ENCODE measurements at regions not wholly inside any gene's neighbourhood (a gene's known extent, or its start where the extent isn't known, plus 50 kb on each side); places are given as distances from the start of the nearest gene placed in this dataset.

- no peak overlapping the region for H2AFZ ChIP-seq (ENCODE audit: low read length)
- H3K4me1 ChIP-seq (ENCODE audit: control insufficient read depth, extremely low read depth, insufficient read depth, low read length): no peaks in the 10 kb centered on the region
- H3K4me3 ChIP-seq (replicated peaks in 1 of 4; ENCODE audit: control extremely low read depth in 1 of 4, insufficient read depth in 1 of 4, low read depth in 3 of 4, low read length in 4 of 4): no peak overlapping the region
- no peak overlapping the region for H3K27ac ChIP-seq (ENCODE audit: insufficient read depth, low read length)
- no peaks in the 10 kb centered on the region for H3K9me3 ChIP-seq (ENCODE audit: control insufficient read depth, insufficient read depth, low read depth, low read length)
- no peaks in the 10 kb centered on the region for H3K36me3 ChIP-seq (ENCODE audit: control insufficient read depth, insufficient read depth, low read length)
- no peak overlapping the region for H3K9ac ChIP-seq (ENCODE audit: insufficient read depth, low read length)
- peaks cover 2% of the 10 kb centered on the region for H3K27me3 ChIP-seq (ENCODE audit: control insufficient read depth, insufficient read depth, low read length)
- H4K20me1 ChIP-seq (ENCODE audit: control insufficient read depth, extremely low read depth, insufficient read depth, low read length): no peaks in the 10 kb centered on the region
- no peak for DNase-seq (ENCODE audit: low read depth in 2 of 2)
- H3K79me2 ChIP-seq (ENCODE audit: control insufficient read depth, insufficient read depth, low read length): no peaks in the 10 kb centered on the region
- H3K4me2 ChIP-seq (ENCODE audit: extremely low read depth, insufficient read depth, low read length): no peak overlapping the region
- no peak for TF ChIP-seq EZH2 (IDR thresholded peaks at IDR 0.05; ENCODE audit: low read length, missing control alignments)
- TF ChIP-seq CTCF (conservative IDR thresholded peaks at IDR 0.05 in 1 of 2, IDR thresholded peaks at IDR 0.05 in 1 of 2; ENCODE audit: low read depth in 1 of 2, low read length in 2 of 2): no peak
These were observed 161.8 kb upstream of the MAP1B start for GRCh38 chr5:71945436-71945835.

- Histone ChIP-seq H4K20me1 (ENCODE audit: control insufficient read depth, extremely low read depth, insufficient read depth, low read length) (no peaks in the 10 kb centered on the region), H3K79me2 (ENCODE audit: control insufficient read depth, insufficient read depth, low read length) (no peaks in the 10 kb centered on the region), H3K36me3 (ENCODE audit: control insufficient read depth, insufficient read depth, low read length) (no peaks in the 10 kb centered on the region), H2AFZ (ENCODE audit: low read length) (no peak overlapping the region), H3K4me1 (ENCODE audit: control insufficient read depth, extremely low read depth, insufficient read depth, low read length) (no peaks in the 10 kb centered on the region), H3K27ac (ENCODE audit: insufficient read depth, low read length) (no peak overlapping the region), H3K4me3 (replicated peaks in 1 of 4; ENCODE audit: control extremely low read depth in 1 of 4, insufficient read depth in 1 of 4, low read depth in 3 of 4, low read length in 4 of 4) (no peak overlapping the region), H3K4me2 (ENCODE audit: extremely low read depth, insufficient read depth, low read length) (no peak overlapping the region), H3K9me3 (ENCODE audit: control insufficient read depth, insufficient read depth, low read depth, low read length) (no peaks in the 10 kb centered on the region), H3K9ac (ENCODE audit: insufficient read depth, low read length) (no peak overlapping the region), H3K27me3 (ENCODE audit: control insufficient read depth, insufficient read depth, low read length) (peaks cover 2% of the 10 kb centered on the region)
- TF ChIP-seq EZH2 (IDR thresholded peaks at IDR 0.05; ENCODE audit: low read length, missing control alignments): no peak
- no peak for TF ChIP-seq CTCF (conservative IDR thresholded peaks at IDR 0.05 in 1 of 2, IDR thresholded peaks at IDR 0.05 in 1 of 2; ENCODE audit: low read depth in 1 of 2, low read length in 2 of 2)
- no peak for DNase-seq (ENCODE audit: low read depth in 2 of 2)
These were observed 160.8 kb upstream of the MAP1B start for GRCh38 chr5:71946343-71947030.

- H3K4me2 ChIP-seq (ENCODE audit: extremely low read depth, insufficient read depth, low read length): no peak overlapping the region
- H3K4me1 ChIP-seq (ENCODE audit: control insufficient read depth, extremely low read depth, insufficient read depth, low read length): no peaks in the 10 kb centered on the region
- no peak for DNase-seq (ENCODE audit: low read depth in 2 of 2)
These were observed 159.1 kb upstream of the MAP1B start for GRCh38 chr5:71948206-71948605.

More at GRCh38 chr5:71948206-71948605, 159.1 kb upstream of the MAP1B start:
- Histone ChIP-seq H3K27me3 (ENCODE audit: control insufficient read depth, insufficient read depth, low read length) (peaks cover 2% of the 10 kb centered on the region), H3K27ac (ENCODE audit: insufficient read depth, low read length) (no peak overlapping the region), H2AFZ (ENCODE audit: low read length) (no peak overlapping the region), H4K20me1 (ENCODE audit: control insufficient read depth, extremely low read depth, insufficient read depth, low read length) (no peaks in the 10 kb centered on the region), H3K9me3 (ENCODE audit: control insufficient read depth, insufficient read depth, low read depth, low read length) (no peaks in the 10 kb centered on the region), H3K36me3 (ENCODE audit: control insufficient read depth, insufficient read depth, low read length) (no peaks in the 10 kb centered on the region), H3K4me3 (replicated peaks in 1 of 4; ENCODE audit: control extremely low read depth in 1 of 4, insufficient read depth in 1 of 4, low read depth in 3 of 4, low read length in 4 of 4) (no peak overlapping the region), H3K79me2 (ENCODE audit: control insufficient read depth, insufficient read depth, low read length) (no peaks in the 10 kb centered on the region), H3K9ac (ENCODE audit: insufficient read depth, low read length) (no peak overlapping the region)
- TF ChIP-seq EZH2 (IDR thresholded peaks at IDR 0.05; ENCODE audit: low read length, missing control alignments) (no peak), CTCF (conservative IDR thresholded peaks at IDR 0.05 in 1 of 2, IDR thresholded peaks at IDR 0.05 in 1 of 2; ENCODE audit: low read depth in 1 of 2, low read length in 2 of 2) (no peak)
